Hippocampal formation (tissue), 2 donors: ENCODE measurements at regions not wholly inside any gene's neighbourhood (a gene's known extent, or its start where the extent isn't known, plus 50 kb on each side); places are given as distances from the start of the nearest gene placed in this dataset.
"Not testable (repeated sequence)": the region's sequence is repeated elsewhere in the genome, so short reads cannot be mapped to it uniquely, and the experiment has no call there.

Experiments used
- DNase-seq, 2 donors: peaks; one replicate each; lab custom pipeline; 2025; lab: John Stamatoyannopoulos, UW

GRCh38 chr5:17690473-17690872 lies 56.2 kb downstream of the TAF11L14 start:
- no peak for DNase-seq

- no peak for DNase-seq
Measured at GRCh38 chr5:17691762-17692161, 57.5 kb downstream of the TAF11L14 start.

DNA sequence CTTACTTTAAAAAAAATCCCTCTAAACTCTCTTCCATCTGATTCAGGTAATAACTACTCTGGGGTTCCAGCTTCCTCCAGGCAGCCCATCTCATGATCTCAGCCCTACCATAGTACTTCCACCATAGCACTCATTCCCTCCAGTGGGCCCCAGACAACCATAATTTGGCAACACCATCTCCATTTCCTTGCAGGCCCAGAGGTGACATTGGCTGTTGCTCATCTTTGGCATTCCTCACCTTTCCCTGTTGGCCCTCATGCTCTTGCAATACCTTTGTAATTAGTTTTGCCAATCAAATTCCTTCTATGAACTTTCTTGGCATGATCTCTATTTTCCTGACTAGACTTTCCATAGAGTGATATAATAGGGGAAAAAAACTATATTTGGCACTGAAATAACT lies 60.1 kb downstream of the TAF11L14 start:
- DNase-seq = no peak

- DNase-seq = no peak
Measured at GRCh38 chr5:17694914-17695313, 60.7 kb downstream of the TAF11L14 start.

- DNase-seq = no peak
Measured at GRCh38 chr5:17696627-17697026, 62.4 kb downstream of the TAF11L14 start.

- no peak for DNase-seq
Measured at GRCh38 chr5:17697671-17698070, 63.4 kb downstream of the TAF11L14 start.

DNA sequence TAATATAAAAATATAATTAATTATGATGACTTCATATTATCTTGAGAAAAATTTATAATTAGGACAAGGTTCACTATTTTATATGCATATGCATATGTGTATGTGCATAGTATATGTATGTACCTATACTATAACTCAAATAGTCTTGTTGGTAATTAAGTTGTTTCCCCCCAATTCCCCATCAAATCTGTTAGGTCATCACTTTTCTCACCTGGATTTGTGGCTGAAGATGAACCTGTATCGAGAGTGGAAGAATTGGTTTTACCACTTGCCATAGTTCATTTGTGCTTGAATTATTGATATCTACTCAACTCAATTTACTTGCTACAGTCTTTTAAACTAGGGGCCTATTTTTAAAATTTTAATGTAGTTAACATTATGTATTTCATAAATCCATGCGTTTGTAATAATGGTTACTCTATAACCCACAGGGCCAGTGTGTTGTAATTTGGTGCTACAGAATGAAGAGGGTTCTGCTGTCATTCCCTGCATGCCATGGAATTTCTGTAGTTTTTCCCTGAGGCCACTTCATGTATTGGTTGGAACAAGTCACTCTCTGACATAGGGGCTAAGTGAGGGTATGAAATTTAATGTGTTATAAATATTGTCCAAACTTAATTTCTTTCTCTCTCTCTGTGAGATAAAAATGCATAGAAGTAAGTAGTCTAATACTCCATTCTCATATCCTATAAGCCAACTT lies 74.9 kb downstream of the TAF11L14 start:
- DNase-seq = no peak

GRCh38 chr5:17713301-17713700 lies 79.0 kb downstream of the TAF11L14 start:
- DNase-seq = no peak

GRCh38 chr5:17714186-17714585 lies 79.9 kb downstream of the TAF11L14 start:
- DNase-seq = no peak

- no peak for DNase-seq
Measured at GRCh38 chr5:17719592-17719991, 85.3 kb downstream of the TAF11L14 start.

- DNase-seq = no peak
Measured at GRCh38 chr5:17720071-17720470, 85.8 kb downstream of the TAF11L14 start.

GRCh38 chr5:17723876-17724275 lies 89.6 kb downstream of the TAF11L14 start:
- no peak for DNase-seq

DNA sequence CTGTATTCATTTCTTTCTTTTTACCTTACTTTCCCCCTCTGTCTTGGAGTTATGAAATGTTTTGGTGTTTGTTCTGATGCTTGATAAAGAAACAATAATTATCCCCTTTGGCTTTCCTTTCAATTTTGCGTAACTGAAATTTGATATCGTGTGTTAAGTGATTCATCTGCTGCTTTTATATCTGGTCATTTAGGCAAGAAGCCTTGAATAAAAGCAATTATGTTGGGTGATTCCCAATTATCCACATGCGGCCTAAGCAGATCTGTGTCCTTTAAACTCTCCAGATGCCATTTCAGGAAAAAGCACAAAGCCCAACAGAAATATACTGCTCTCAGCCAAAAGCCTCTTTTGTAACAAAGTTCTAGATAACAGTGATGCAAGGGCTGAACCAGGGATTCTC lies 92.8 kb downstream of the TAF11L14 start:
- no peak for DNase-seq

DNA sequence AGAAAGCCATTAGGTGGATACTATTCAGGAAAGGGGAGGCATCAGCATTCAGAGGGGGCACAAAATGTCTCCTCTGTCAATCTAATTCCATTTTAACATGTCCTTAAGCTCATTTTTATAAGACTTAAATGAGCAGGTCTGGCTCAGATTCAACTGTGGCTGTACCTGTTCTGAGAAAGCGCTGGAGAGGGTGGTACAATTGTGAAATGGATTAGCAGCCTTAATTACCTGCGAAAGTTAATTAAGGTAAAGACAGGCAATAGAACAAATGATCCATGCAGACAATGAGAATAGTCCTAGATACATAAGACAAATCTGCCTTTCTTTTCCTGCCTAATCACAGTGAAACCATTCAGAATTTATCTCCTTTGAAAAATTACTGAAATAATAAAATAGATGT lies 96.2 kb downstream of the TAF11L14 start:
- DNase-seq = no peak

DNA sequence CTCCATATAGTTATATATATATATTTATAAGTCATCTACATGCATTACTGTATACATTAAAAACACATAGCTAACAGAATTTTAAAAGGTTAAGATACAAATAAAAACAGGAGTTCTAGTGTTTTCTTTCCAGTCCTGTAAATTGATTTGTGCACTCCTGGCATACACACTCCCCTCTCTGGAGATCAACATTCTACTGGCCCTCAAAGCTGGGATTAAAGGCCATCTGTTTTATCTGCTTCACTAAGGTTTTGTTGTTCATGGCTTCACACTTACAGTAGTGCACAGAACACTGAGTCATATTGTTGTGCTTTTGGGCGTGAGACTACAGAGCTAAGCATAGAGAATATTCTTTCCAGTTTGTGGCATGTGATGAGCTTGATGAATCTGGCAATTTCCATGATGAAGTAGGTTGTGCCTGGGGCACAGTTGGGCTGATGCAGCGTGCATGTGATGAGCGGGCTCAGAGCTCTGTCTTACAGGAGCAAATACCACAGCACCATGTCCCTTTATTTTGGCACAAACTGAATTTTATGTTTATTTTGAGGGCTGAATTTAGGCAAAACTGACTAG lies 98.2 kb downstream of the TAF11L14 start:
- no peak for DNase-seq

DNA sequence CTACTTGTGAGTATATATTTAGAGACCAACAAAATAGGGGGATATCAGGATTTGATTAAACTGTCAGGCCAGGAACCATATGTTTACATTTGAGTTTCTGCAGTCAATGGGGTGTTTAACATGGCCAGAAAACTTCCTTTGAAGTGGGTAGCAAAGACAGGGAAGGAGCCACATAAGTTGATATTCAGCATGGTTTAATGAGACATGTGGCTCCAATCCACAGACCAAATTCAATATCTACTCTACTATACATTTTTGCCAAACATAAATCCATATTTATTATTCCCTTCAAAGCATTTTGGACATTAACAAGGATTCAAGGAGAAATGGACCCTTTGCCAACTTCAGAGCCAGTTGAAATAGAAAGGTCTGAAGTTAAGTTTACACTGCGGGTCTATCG lies 99.8 kb downstream of the TAF11L14 start:
- DNase-seq = no peak

- DNase-seq = no peak
Measured at GRCh38 chr5:17735761-17736160, 101.5 kb downstream of the TAF11L14 start.

GRCh38 chr5:17737092-17737491 lies 102.8 kb downstream of the TAF11L14 start:
- DNase-seq = no peak

DNA sequence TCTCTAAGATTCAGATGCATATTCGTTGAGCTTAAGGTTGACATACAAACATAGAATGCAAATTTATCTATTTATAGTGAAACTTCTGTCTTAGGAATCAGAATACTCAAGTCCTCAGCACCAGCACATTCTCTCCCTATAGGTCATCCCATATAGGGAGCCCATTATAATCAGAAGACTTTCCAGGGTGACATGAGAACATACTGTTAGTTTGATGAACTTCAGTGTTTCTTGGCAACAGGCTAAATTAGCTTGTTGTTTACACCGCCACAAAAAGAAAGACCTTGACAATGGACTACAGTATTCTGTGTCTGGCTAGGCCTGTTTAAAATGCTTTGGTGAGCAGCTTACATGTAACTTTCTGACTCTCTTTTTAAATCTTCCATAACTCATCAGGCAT lies 104.2 kb downstream of the TAF11L14 start:
- no peak for DNase-seq

GRCh38 chr5:17743580-17744435 lies 109.5 kb downstream of the TAF11L14 start:
- DNase-seq = no peak

DNA sequence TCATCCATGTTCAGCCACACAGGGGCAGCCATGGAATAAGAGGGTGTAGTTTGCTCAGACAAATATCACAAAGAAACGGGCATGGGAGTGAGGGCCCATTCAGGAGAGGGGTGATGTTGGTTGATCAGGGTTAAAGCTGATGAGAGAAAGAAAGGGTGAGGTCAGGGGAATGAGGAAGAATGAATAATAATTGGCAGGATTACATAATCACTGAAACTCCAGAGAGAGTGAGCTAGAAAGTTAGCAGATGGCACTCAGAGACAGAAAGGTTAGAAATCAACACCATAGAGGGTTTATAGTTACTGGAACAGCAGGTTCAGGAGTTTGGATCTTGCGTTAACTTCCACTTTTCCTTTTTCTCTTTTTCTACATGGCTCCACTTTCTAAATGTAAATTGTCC lies 113.9 kb downstream of the TAF11L14 start:
- no peak for DNase-seq

- no peak for DNase-seq
Measured at GRCh38 chr5:17748941-17749340, 114.7 kb downstream of the TAF11L14 start.

- not testable (repeated sequence) for DNase-seq
Measured at GRCh38 chr5:17755406-17755805, 121.1 kb downstream of the TAF11L14 start.
